ENCODE measurements at regions not wholly inside any gene's neighbourhood (a gene's known extent, or its start where the extent isn't known, plus 50 kb on each side); places are given as distances from the start of the nearest gene placed in this dataset.

DNA sequence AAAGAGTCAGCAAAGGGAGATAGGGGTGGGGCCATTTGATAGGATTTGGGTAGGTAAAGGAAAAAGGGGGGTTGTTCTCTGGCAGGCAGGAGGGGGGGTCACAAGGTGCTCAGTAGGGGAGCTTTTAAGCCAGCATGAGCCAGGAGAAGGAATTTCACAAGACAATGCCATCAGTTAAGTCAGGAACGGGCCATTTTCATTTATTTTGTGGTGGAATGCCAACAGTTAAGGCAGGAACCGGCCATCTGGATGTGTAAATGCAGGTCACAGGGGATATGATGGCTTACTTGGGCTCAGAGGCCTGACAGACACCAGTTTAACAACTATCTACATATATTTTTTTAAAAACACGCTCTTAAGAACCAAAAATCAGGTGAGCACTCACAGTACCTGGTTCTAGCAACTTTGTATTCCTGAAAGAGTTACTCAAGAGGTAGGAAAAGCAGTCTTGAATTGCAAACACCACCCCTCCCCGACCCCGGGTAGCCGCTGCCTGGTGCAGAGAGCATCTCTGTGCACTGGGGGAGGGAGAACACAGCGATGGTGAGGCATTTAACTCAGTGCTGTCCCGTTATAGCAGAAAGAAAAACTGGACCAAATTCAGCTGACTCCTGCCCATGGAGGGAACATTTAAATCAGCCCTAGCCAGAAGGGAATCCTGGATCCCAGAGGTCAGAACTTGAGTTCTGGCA is 414.5 kb upstream of the KLHL29 start:
- Histone ChIP-seq H3K4me1 (no peaks in the 10 kb centered on the region), H3K4me3 (no peak overlapping the region), H3K27ac (no peak overlapping the region), H3K4me2 (no peak overlapping the region), H3K9me3 (0 out of 3 replicates have a peak, but pooled peaks cover 4% of the 10 kb centered on the region)
- CTCF ChIA-PET, result no interaction called here
- POLR2A ChIA-PET, result no interaction called here
- WGBS (ENCODE audit: missing lambda C conversion rate), result 2% methylated on average over 8 of the region's 8 CpGs
- ATAC-seq, result no peak
- no peak for TF ChIP-seq CHD4 (IDR thresholded peaks at IDR 0.05; ENCODE audit: borderline replicate concordance)
- no peak for TF ChIP-seq ZNF302 (CRISPR knock-in tag; IDR thresholded peaks at IDR 0.05)
- no peak for TF ChIP-seq MAX (IDR thresholded peaks at IDR 0.05)
- no peak for TF ChIP-seq RAD21 (conservative IDR thresholded peaks at IDR 0.05 in 1 of 2, IDR thresholded peaks at IDR 0.05 in 1 of 2)
- TF ChIP-seq, protein P1, sequence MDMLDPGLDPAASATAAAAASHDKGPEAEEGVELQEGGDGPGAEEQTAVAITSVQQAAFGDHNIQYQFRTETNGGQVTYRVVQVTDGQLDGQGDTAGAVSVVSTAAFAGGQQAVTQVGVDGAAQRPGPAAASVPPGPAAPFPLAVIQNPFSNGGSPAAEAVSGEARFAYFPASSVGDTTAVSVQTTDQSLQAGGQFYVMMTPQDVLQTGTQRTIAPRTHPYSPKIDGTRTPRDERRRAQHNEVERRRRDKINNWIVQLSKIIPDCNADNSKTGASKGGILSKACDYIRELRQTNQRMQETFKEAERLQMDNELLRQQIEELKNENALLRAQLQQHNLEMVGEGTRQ (IDR thresholded peaks at IDR 0.05), result no peak
- DNase-seq (ENCODE audit: low read depth in 1 of 2, low spot score in 1 of 2), result no peak
- FAIRE-seq, result no peak

- FAIRE-seq, result no peak
- H3K4me2 ChIP-seq, result no peak overlapping the region
- H3K4me3 ChIP-seq, result no peak overlapping the region
- WGBS (ENCODE audit: missing lambda C conversion rate), result 0% methylated on average over 2 of the region's 2 CpGs
- CTCF ChIA-PET, result no interaction called here
- DNase-seq (ENCODE audit: low read depth in 1 of 2, low spot score in 1 of 2), result no peak
- 0 out of 3 replicates have a peak, but pooled peaks cover 4% of the 10 kb centered on the region for H3K9me3 ChIP-seq
- TF ChIP-seq RCOR1 (IDR thresholded peaks at IDR 0.05; ENCODE audit: low read depth, low read length), result no peak
- no peak for TF ChIP-seq HEYL (CRISPR knock-in tag; IDR thresholded peaks at IDR 0.05)
- no peak for TF ChIP-seq NPAS2 (CRISPR knock-in tag; IDR thresholded peaks at IDR 0.05; ENCODE audit: borderline replicate concordance)
- no peak for TF ChIP-seq EHF (CRISPR knock-in tag; IDR thresholded peaks at IDR 0.05)
- TF ChIP-seq RAD21 (conservative IDR thresholded peaks at IDR 0.05 in 1 of 2, IDR thresholded peaks at IDR 0.05 in 1 of 2), result no peak
- TF ChIP-seq EHMT2 (IDR thresholded peaks at IDR 0.05; ENCODE audit: low read depth), result no peak
- no peak for TF ChIP-seq HOXB5 (CRISPR knock-in tag; IDR thresholded peaks at IDR 0.05)
- TF ChIP-seq PHF8 (IDR thresholded peaks at IDR 0.05; ENCODE audit: borderline replicate concordance, low read depth), result no peak
- no peak for TF ChIP-seq MYC (IDR thresholded peaks at IDR 0.05; ENCODE audit: borderline replicate concordance, low read length)
- no peak for TF ChIP-seq SMC3 (IDR thresholded peaks at IDR 0.05)
- no peak for TF ChIP-seq JUNB (IDR thresholded peaks at IDR 0.05)
- TF ChIP-seq ZNF302 (CRISPR knock-in tag; IDR thresholded peaks at IDR 0.05), result no peak
- TF ChIP-seq CEBPB (IDR thresholded peaks at IDR 0.05), result no peak
- TF ChIP-seq HOXA7 (CRISPR knock-in tag; IDR thresholded peaks at IDR 0.05), result no peak
- TF ChIP-seq, protein P2, sequence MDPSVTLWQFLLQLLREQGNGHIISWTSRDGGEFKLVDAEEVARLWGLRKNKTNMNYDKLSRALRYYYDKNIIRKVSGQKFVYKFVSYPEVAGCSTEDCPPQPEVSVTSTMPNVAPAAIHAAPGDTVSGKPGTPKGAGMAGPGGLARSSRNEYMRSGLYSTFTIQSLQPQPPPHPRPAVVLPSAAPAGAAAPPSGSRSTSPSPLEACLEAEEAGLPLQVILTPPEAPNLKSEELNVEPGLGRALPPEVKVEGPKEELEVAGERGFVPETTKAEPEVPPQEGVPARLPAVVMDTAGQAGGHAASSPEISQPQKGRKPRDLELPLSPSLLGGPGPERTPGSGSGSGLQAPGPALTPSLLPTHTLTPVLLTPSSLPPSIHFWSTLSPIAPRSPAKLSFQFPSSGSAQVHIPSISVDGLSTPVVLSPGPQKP (IDR thresholded peaks at IDR 0.05; ENCODE audit: low read depth, low read length), result no peak
- no peak for TF ChIP-seq REST (IDR thresholded peaks at IDR 0.05)
- TF ChIP-seq CHD4 (IDR thresholded peaks at IDR 0.05; ENCODE audit: borderline replicate concordance), result no peak
- TF ChIP-seq CBX8 (IDR thresholded peaks at IDR 0.05), result no peak
- no peak for TF ChIP-seq E2F6 (IDR thresholded peaks at IDR 0.05; ENCODE audit: borderline replicate concordance, low read depth)
- ATAC-seq, result no peak
- H3K4me1 ChIP-seq, result no peaks in the 10 kb centered on the region
- H3K27ac ChIP-seq, result no peak overlapping the region
- POLR2A ChIA-PET, result no interaction called here
Observed at GRCh38 chr2:22970991-22971390, 414.0 kb upstream of the KLHL29 start.
